Chondrocyte (in vitro differentiated cells): ENCODE measurements at regions not wholly inside any gene's neighbourhood (a gene's known extent, or its start where the extent isn't known, plus 50 kb on each side); places are given as distances from the start of the nearest gene placed in this dataset.

Experiments used
- DNase-seq: peaks from one replicate; pipeline ENCODE4 v3.0.0; 2021; ENCODE audit warnings: mixed read lengths, low spot score
- H3K27ac Mint-ChIP-seq: one replicate; pipeline ENCODE4 v1.8.0; 2021; ENCODE audit warnings: mild to moderate bottlenecking, moderate library complexity, mixed read lengths; ENCODE audit not compliant: unreplicated experiment
- H3K27me3 Mint-ChIP-seq: 2 replicates; pipeline ENCODE4 v1.8.0; 2021; ENCODE audit warnings: low read depth, mixed read lengths
- H3K36me3 Mint-ChIP-seq: 2 replicates; pipeline ENCODE4 v1.8.0; 2021; ENCODE audit warnings: low read depth, mixed read lengths
- H3K4me1 Mint-ChIP-seq: 2 replicates; pipeline ENCODE4 v1.8.0; 2021; ENCODE audit warnings: low read depth, mild to moderate bottlenecking, mixed read lengths
- H3K4me3 Mint-ChIP-seq: one replicate; pipeline ENCODE4 v1.8.0; 2021; ENCODE audit warnings: mild to moderate bottlenecking, moderate library complexity, mixed read lengths; ENCODE audit not compliant: unreplicated experiment
- H3K9me3 Mint-ChIP-seq: 2 replicates; pipeline ENCODE4 v1.8.0; 2021; ENCODE audit warnings: low read depth, mixed read lengths
- CTCF ChIP-seq: fragments of 200-600 bp; sonication (generic); IDR thresholded peaks from 2 replicates; pipeline ENCODE4 v1.5.0; 2021; ENCODE audit warnings: antibody characterized with exemption, mild to moderate bottlenecking, moderate library complexity

- no peak for DNase-seq
- H3K9me3 Mint-ChIP-seq: peaks cover 25% of the 10 kb centered on the region
- peaks cover 9% of the 10 kb centered on the region for H3K4me1 Mint-ChIP-seq
- no peak for TF ChIP-seq CTCF
- no peaks in the 10 kb centered on the region for H3K27me3 Mint-ChIP-seq
- H3K27ac Mint-ChIP-seq: no peak overlapping the region
- H3K4me3 Mint-ChIP-seq: no peak overlapping the region
- H3K36me3 Mint-ChIP-seq: peaks cover 3% of the 10 kb centered on the region
Observed at GRCh38 chr6:110548110-110548847, 71.9 kb upstream of the SLC22A16 start.

DNA sequence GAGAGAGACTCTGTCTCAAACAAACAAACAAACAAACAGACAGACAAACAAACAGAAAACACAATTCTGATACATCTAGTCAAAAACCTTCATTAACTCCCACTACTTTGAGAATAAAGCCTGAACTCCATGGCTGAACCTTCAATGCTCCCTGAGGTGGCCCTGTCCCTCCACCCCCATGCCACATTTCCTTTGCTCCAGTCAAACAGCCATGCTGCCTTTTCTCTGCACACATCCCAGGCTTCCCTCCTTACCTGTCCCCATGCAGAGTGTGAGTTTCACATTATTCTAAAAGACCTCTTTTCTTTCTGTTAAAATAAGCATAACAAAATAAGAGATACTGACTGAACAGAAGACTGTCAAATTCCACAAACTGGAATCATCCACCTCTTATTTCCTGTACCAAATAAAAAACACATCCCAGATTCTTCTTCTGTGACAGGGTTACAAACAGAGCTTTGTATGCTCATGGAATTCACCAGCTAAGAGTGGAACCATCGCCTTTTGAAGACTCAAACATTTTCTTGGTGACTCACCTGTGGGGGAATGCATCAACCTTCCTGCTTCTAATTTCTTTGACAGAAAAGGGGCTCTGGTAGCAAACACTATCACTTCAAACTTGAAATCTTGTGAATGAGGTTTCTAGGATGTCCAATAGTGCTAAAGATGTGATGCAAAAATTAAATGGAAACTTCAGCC lies 71.0 kb upstream of the SLC22A16 start:
- Mint-ChIP-seq H3K27me3 (no peaks in the 10 kb centered on the region), H3K27ac (no peak overlapping the region), H3K4me3 (no peak overlapping the region), H3K9me3 (peaks cover 23% of the 10 kb centered on the region), H3K4me1 (peaks cover 13% of the 10 kb centered on the region), H3K36me3 (peaks cover 3% of the 10 kb centered on the region)
- TF ChIP-seq CTCF: no peak
- no peak for DNase-seq

- no peak overlapping the region for H3K27ac Mint-ChIP-seq
- H3K4me1 Mint-ChIP-seq: peaks cover 22% of the 10 kb centered on the region
- H3K9me3 Mint-ChIP-seq: peaks cover 7% of the 10 kb centered on the region
- H3K27me3 Mint-ChIP-seq: no peaks in the 10 kb centered on the region
- no peak for TF ChIP-seq CTCF
- peaks cover 3% of the 10 kb centered on the region for H3K36me3 Mint-ChIP-seq
- H3K4me3 Mint-ChIP-seq: no peak overlapping the region
- DNase-seq: no peak
Observed at GRCh38 chr6:110545081-110545872, 68.9 kb upstream of the SLC22A16 start.

- Mint-ChIP-seq H3K36me3 (peaks cover 3% of the 10 kb centered on the region), H3K27me3 (no peaks in the 10 kb centered on the region), H3K4me3 (no peak overlapping the region), H3K9me3 (peaks cover 8% of the 10 kb centered on the region), H3K4me1 (peaks cover 22% of the 10 kb centered on the region), H3K27ac (no peak overlapping the region)
- DNase-seq: no peak
- no peak for TF ChIP-seq CTCF
Observed at GRCh38 chr6:110544472-110544871, 68.1 kb upstream of the SLC22A16 start.

DNA sequence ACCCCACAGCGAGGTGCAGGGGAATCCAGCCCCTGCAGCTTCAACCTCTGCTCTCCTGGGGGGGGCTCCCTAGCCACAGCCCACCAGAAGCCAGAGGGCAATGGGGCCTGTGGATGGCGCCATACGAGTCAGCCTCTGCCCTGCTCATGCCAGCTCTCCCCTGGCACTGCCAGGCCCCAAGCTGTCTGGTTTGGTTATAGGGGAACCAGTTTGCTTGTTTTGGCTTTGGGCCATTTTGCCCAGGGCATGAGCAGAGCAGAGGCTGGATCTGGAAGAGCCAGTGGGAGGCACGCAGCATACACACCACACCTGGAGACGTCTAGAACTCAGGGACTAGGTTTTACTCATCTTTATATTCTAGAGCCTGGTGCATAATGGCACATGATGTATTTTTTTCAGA lies 66.7 kb upstream of the SLC22A16 start:
- Mint-ChIP-seq H3K4me3 (no peak overlapping the region), H3K27me3 (no peaks in the 10 kb centered on the region), H3K4me1 (peaks cover 23% of the 10 kb centered on the region)

More for the DNA sequence above, 66.7 kb upstream of the SLC22A16 start:
- TF ChIP-seq CTCF: no peak
- Mint-ChIP-seq H3K36me3 (peaks cover 3% of the 10 kb centered on the region), H3K27ac (no peak overlapping the region), H3K9me3 (peaks cover 11% of the 10 kb centered on the region)
- DNase-seq: no peak
